PC-3 (cell line): ENCODE measurements at regions not wholly inside any gene's neighbourhood (a gene's known extent, or its start where the extent isn't known, plus 50 kb on each side); places are given as distances from the start of the nearest gene placed in this dataset.

Experiments used
- ATAC-seq: fragments of 200-7000 bp; cut with Tn5 transposase; 2 replicates; pipeline ENCODE4 v1.9.1; 2020; ENCODE audit warnings: mild to moderate bottlenecking, moderate library complexity
- BruUV-seq: library from RNA; stranded (reverse); fragments of 400-500 nt; replicated peaks from 2 replicates; lab custom pipeline; 2021; lab: Mats Ljungman, UMichigan
- CTCF ChIA-PET: fragments of 300-600 bp; sonication (Branson Sonifier 250); formaldehyde crosslinking; loops from one replicate; lab custom pipeline; 2022; ENCODE audit warnings: antibody characterized with exemption; lab: Charles Lee
- POLR2A ChIA-PET: fragments of 300-600 bp; sonication (Branson Sonifier 250); formaldehyde crosslinking; loops from one replicate; lab custom pipeline; 2022; ENCODE audit warnings: antibody characterized with exemption; ENCODE audit not compliant: unreplicated experiment; lab: Charles Lee
- DNase-seq: peaks from one replicate; pipeline ENCODE4 v3.0.0-alpha.2; 2015
- H2AFZ ChIP-seq: fragments of 300-600 bp; sonication (generic); 2 replicates; pipeline ENCODE4 v1.6.0; 2016; ENCODE audit warnings: antibody characterized with exemption, low read length
- H3F3A ChIP-seq: fragments of 300-600 bp; sonication (generic); one replicate; pipeline ENCODE4 v1.6.0; 2017; ENCODE audit warnings: antibody characterized with exemption, low read length, control low read depth, mild to moderate bottlenecking; ENCODE audit not compliant: unreplicated experiment
- H3K27ac ChIP-seq: fragments of 300-600 bp; sonication (generic); 2 replicates; pipeline ENCODE4 v1.5.1; 2016; ENCODE audit warnings: mild to moderate bottlenecking, low read length
- H3K27me3 ChIP-seq: fragments of 300-600 bp; sonication (generic); 2 replicates; pipeline ENCODE4 v1.6.1; 2016; ENCODE audit warnings: low read length, mixed read lengths
- H3K36me3 ChIP-seq: fragments of 300-600 bp; sonication (generic); 2 replicates; pipeline ENCODE4 v1.6.1; 2016; ENCODE audit warnings: low read depth, mixed run types, low read length, mixed read lengths
- H3K4me1 ChIP-seq: fragments of 300-600 bp; sonication (generic); 2 replicates; pipeline ENCODE4 v1.5.1; 2016; ENCODE audit warnings: low read length; ENCODE audit not compliant: insufficient read depth
- H3K4me2 ChIP-seq: fragments of 300-600 bp; sonication (generic); 2 replicates; pipeline ENCODE4 v1.6.0; 2016; ENCODE audit warnings: low read length
- H3K4me3 ChIP-seq: fragments of 300-600 bp; sonication (generic); 2 replicates; pipeline ENCODE4 v1.5.1; 2016; ENCODE audit warnings: mild to moderate bottlenecking, low read length, mixed read lengths
- H3K79me2 ChIP-seq: fragments of 300-600 bp; sonication (generic); 2 replicates; pipeline ENCODE4 v1.6.1; 2017; ENCODE audit warnings: low read length, mixed read lengths
- H3K9ac ChIP-seq: fragments of 300-600 bp; sonication (generic); 2 replicates; pipeline ENCODE4 v1.6.0; 2016; ENCODE audit warnings: mild to moderate bottlenecking, low read length
- H3K9me2 ChIP-seq: fragments of 300-600 bp; sonication (generic); replicated peaks from 2 replicates; pipeline ENCODE4 v1.6.1; 2016; ENCODE audit warnings: mixed run types, low read length, mixed read lengths
- H3K9me3 ChIP-seq: fragments of 300-600 bp; sonication (generic); 2 replicates; pipeline ENCODE4 v1.6.1; 2016; ENCODE audit warnings: low read length, mixed read lengths
- H4K20me1 ChIP-seq: fragments of 300-600 bp; sonication (generic); 2 replicates; pipeline ENCODE4 v1.6.1; 2016; ENCODE audit warnings: low read length, mixed read lengths
- CTCF ChIP-seq: fragments of 300-600 bp; sonication (generic); conservative IDR thresholded peaks from 2 replicates; pipeline ENCODE4 v1.5.1; 2017; ENCODE audit warnings: antibody characterized with exemption, low read depth, mild to moderate bottlenecking, low read length
- EZH2 ChIP-seq: fragments of 300-600 bp; sonication (generic); IDR thresholded peaks from one replicate; pipeline ENCODE4 v1.6.1; 2017; ENCODE audit warnings: antibody characterized with exemption, mild to moderate bottlenecking, low read length; ENCODE audit not compliant: unreplicated experiment
- EZH2phosphoT487 ChIP-seq: fragments of 300-600 bp; sonication (generic); IDR thresholded peaks from 2 replicates; pipeline ENCODE4 v1.6.1; 2018; ENCODE audit warnings: mild to moderate bottlenecking, antibody characterized with exemption, low read length, borderline replicate concordance
- intact Hi-C: fragments of 100-400 bp; cut with micrococcal nuclease; formaldehyde crosslinking; loops from 2 replicates; pipeline ENCODE4 v1.9.0; 2023

DNA sequence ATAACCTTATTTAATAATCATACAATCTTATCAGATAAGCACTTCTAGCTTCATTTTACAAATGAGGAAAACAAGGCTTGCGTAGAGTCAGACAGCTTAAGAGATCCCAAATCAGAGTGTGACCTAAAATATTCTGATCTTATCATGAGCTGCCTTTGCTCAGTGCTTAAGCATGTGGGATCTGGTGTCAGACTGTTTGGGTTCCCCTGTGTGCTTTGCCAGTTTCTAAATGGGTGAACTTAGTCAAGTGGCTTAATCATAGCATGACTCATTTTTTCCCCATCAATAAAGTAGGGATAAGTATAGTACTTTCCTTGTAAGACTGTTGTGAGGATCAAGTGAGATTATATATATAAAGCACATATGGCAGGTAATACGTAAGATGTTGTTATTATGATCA, 612.6 kb upstream of the C16orf82 start:
- Histone ChIP-seq H3K4me1 (no peaks in the 10 kb centered on the region), H3K9me2 (no peaks in the 10 kb centered on the region), H3K4me2 (no peak overlapping the region), H3K27me3 (no peaks in the 10 kb centered on the region), H4K20me1 (no peaks in the 10 kb centered on the region), H3K9ac (no peak overlapping the region), H3K79me2 (no peaks in the 10 kb centered on the region), H3K27ac (no peak overlapping the region), H3K4me3 (no peak overlapping the region), H3K36me3 (no peaks in the 10 kb centered on the region), H3K9me3 (no peaks in the 10 kb centered on the region), H2AFZ (no peak overlapping the region), H3F3A (no peaks in the 10 kb centered on the region)
- no peak for ATAC-seq
- CTCF ChIA-PET = no interaction called here
- no TSS peak for BruUV-seq
- peak; percentile 5 for DNase-seq
- POLR2A ChIA-PET = no interaction called here
- no peak for TF ChIP-seq EZH2
- no peak for TF ChIP-seq CTCF
- TF ChIP-seq EZH2phosphoT487 = no peak
- intact Hi-C loops = no loop called here

- Histone ChIP-seq H4K20me1 (no peaks in the 10 kb centered on the region), H3K9me3 (no peaks in the 10 kb centered on the region), H3F3A (no peaks in the 10 kb centered on the region), H3K79me2 (no peaks in the 10 kb centered on the region), H3K4me3 (no peak overlapping the region), H3K9ac (no peak overlapping the region), H3K4me2 (no peak overlapping the region), H2AFZ (no peak overlapping the region), H3K27me3 (no peaks in the 10 kb centered on the region), H3K9me2 (no peaks in the 10 kb centered on the region), H3K36me3 (no peaks in the 10 kb centered on the region), H3K27ac (no peak overlapping the region), H3K4me1 (no peaks in the 10 kb centered on the region)
- ChIA-PET POLR2A (no interaction called here), CTCF (no interaction called here)
- BruUV-seq = no TSS peak
- TF ChIP-seq EZH2 = no peak
- TF ChIP-seq CTCF = no peak
- TF ChIP-seq EZH2phosphoT487 = no peak
- DNase-seq = no peak
- intact Hi-C loops = no loop called here
- no peak for ATAC-seq
Observed at GRCh38 chr16:26456074-26456473, 610.7 kb upstream of the C16orf82 start.

DNA sequence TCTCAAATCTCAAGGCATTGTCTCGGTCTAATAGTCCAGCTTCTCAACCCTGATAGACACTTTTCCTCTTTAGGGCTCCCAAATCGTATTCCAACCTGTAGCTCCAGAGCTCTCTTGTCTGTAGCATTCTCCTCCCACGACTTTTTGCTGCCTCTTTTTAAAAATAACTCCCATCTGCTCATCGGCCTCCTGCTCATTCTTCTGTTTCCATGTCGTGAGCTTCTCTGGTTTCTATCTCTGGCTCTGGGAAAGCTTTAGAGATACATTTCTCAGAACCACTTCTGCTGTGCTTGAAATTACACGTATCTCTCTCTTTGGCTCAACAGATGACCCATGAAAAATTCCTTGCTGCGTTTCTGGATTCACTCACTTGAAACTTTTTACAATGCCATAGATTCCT, 609.6 kb upstream of the C16orf82 start:
- Histone ChIP-seq H3K9me2 (no peaks in the 10 kb centered on the region), H4K20me1 (no peaks in the 10 kb centered on the region), H3K27ac (no peak overlapping the region), H3K4me3 (no peak overlapping the region), H3K9ac (no peak overlapping the region), H3K4me1 (no peaks in the 10 kb centered on the region), H2AFZ (no peak overlapping the region), H3K79me2 (no peaks in the 10 kb centered on the region), H3K4me2 (no peak overlapping the region), H3K9me3 (no peaks in the 10 kb centered on the region), H3K36me3 (no peaks in the 10 kb centered on the region), H3K27me3 (no peaks in the 10 kb centered on the region), H3F3A (no peaks in the 10 kb centered on the region)
- POLR2A ChIA-PET = no interaction called here
- BruUV-seq = no TSS peak
- DNase-seq (no peak), ATAC-seq (no peak)
- no peak for TF ChIP-seq CTCF
- TF ChIP-seq EZH2 = no peak
- TF ChIP-seq EZH2phosphoT487 = no peak
- intact Hi-C loops = no loop called here
- CTCF ChIA-PET = no interaction called here
